NK-92 treated with Interleukin-12 subunit alpha and Interleukin-12 subunit beta, amount 100 ng/mL, for 24 hours (cell line): ENCODE measurements at regions not wholly inside any gene's neighbourhood (a gene's known extent, or its start where the extent isn't known, plus 50 kb on each side); places are given as distances from the start of the nearest gene placed in this dataset.

Experiments
- DNase-seq: peaks from one replicate; lab custom pipeline; 2025; lab: John Stamatoyannopoulos, UW

- no peak for DNase-seq
These were observed 547.0 kb upstream of the LCORL start for GRCh38 chr4:18568600-18568999.

GRCh38 chr4:18566970-18567799 lies 545.6 kb upstream of the LCORL start:
- no peak for DNase-seq

GRCh38 chr4:18559492-18559891 lies 537.9 kb upstream of the LCORL start:
- DNase-seq, result no peak

- DNase-seq, result no peak
These were observed 534.8 kb upstream of the LCORL start for GRCh38 chr4:18556402-18556801.

- DNase-seq, result no peak
These were observed 518.8 kb upstream of the LCORL start for GRCh38 chr4:18540349-18540748.

- no peak for DNase-seq
These were observed 516.6 kb upstream of the LCORL start for GRCh38 chr4:18538121-18538520.

- DNase-seq, result no peak
These were observed 514.9 kb upstream of the LCORL start for GRCh38 chr4:18536428-18536827.

GRCh38 chr4:18535948-18536347 lies 514.4 kb upstream of the LCORL start:
- DNase-seq, result no peak

GRCh38 chr4:18533262-18533775 lies 511.8 kb upstream of the LCORL start:
- DNase-seq, result no peak

GRCh38 chr4:18531731-18532130 lies 510.2 kb upstream of the LCORL start:
- no peak for DNase-seq

- no peak for DNase-seq
These were observed 507.9 kb upstream of the LCORL start for GRCh38 chr4:18529482-18529881.

- DNase-seq, result no peak
These were observed 503.1 kb upstream of the LCORL start for GRCh38 chr4:18524667-18525066.

GRCh38 chr4:18518098-18518497 lies 496.5 kb upstream of the LCORL start:
- DNase-seq, result no peak

- no peak for DNase-seq
These were observed 492.3 kb upstream of the LCORL start for GRCh38 chr4:18513861-18514260.

GRCh38 chr4:18512718-18513117 lies 491.2 kb upstream of the LCORL start:
- DNase-seq, result no peak

GRCh38 chr4:18511727-18512126 lies 490.2 kb upstream of the LCORL start:
- DNase-seq, result no peak

GRCh38 chr4:18508786-18509185 lies 487.2 kb upstream of the LCORL start:
- no peak for DNase-seq

GRCh38 chr4:18480928-18481327 lies 459.4 kb upstream of the LCORL start:
- no peak for DNase-seq

- no peak for DNase-seq
These were observed 458.8 kb upstream of the LCORL start for GRCh38 chr4:18480342-18480741.

- no peak for DNase-seq
These were observed 458.3 kb upstream of the LCORL start for GRCh38 chr4:18479825-18480224.

- DNase-seq, result no peak
These were observed 442.5 kb upstream of the LCORL start for GRCh38 chr4:18463987-18464559.

GRCh38 chr4:18458465-18458864 lies 436.9 kb upstream of the LCORL start:
- DNase-seq, result no peak

GRCh38 chr4:18454349-18454748 lies 432.8 kb upstream of the LCORL start:
- no peak for DNase-seq

- DNase-seq, result no peak
These were observed 423.6 kb upstream of the LCORL start for GRCh38 chr4:18445110-18445509.
